HG03439 (cell line): ENCODE measurements at regions not wholly inside any gene's neighbourhood (a gene's known extent, or its start where the extent isn't known, plus 50 kb on each side); places are given as distances from the start of the nearest gene placed in this dataset.

Experiments
- ATAC-seq: cut with Tn5 transposase; IDR thresholded peaks from one replicate; pipeline ENCODE4 v1.9.1; 2021; ENCODE audit warnings: mild to moderate bottlenecking, moderate library complexity; ENCODE audit not compliant: unreplicated experiment

DNA sequence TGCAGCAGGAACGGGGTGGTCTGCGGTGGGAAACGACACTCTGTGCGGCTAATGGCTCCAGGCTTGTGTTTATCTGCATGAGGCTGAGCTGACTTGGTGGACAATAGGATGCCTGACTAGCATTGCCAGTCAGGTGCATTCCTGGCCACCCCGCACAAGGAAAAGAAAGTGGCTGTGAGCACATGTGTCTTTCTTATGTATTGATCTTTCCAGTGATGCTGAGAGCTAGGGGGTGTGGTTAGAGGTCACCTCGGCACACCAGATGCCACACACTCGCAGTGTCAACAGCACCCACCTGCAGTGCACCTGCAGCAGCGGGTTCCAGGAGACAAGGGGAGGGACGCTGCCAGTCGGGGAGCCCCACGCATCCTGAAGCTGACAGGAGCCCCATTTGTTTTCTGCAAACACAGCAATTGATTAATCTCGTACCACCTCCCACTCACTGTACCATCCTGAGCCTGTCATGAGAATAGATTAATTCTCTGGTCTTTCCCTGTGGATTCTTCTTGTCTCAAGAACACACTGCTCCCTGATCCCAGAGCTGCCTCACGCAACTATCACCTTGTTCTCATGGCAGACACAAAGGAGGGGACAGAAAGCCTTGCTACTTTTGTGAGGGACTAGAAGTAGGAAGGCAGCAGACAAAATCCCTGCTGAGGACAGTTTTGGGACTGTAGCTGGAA is 251.7 kb upstream of the WWC1 start:
- no peak for ATAC-seq

DNA sequence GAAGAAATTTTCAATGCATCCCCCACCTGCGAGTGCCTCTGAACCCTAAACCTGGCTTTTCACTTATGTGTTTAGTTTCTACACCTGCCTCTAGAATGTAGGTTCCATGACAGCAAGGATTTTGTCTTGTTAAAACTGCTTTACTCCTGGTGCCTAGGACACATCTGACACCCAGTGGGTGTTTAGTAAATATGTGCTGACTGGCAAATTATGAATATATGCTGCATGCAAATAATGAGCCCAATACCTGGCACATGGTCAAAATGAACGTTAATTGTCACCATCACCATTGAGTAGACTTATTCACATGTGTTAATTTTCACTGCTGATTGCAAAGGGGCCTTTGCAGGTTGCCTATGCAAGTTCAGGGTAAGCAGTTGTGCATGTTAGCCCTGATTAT is 249.9 kb upstream of the WWC1 start:
- no peak for ATAC-seq

DNA sequence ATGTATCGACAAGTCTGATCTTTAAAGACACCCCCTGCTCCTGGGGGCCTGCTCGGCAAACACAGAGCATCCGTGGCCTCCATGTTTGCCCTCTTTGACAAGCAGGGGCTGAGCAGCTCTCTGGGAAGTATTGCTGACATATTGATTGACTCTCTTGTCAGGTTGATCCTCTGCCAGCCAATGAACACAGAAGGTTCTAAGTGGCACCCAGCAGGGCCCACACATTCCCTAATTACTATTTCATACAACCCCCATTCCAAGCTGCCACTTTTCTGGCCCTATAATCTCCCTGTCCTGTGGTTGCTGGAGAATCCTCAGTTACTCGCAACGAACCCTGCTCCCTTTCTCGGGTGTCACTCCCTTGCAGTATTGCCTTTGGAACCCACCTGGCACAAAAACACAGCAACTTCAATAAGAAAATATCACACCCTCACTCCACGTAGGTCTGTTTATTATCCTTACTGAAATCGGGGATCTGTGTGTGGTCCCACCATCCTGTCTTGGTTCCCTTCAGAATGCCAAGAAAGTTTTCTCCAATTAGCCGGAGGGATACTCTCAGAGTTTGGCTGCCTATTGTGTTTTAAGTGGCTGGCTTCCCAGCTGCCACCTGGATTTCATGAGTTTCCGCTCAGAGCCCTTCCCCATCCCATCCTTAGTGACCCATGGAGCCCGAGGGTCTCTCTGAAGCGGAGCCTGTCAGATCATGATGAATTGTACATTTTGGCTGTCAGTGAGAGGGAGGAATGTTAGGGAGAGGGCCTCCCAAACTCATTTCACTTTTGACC is 249.0 kb upstream of the WWC1 start:
- ATAC-seq = no peak

DNA sequence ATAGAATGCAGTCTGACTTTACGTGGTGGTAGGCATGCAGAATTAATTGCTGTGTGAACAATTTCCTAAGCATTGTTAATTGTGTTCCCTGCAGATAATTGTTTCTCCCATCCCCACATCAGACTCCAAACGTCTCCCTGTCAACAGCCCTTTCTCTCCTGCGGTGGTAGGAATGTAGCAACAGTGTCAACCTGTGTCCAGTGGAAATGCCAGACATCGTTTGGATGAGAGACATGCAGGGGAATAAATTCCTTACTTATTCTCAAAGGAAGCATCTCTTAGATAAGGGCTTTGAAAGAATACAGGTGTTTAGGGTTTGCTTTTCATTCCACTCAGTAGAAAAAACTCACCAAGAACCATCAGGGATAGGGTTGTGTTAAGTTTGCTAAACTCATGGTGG is 245.3 kb upstream of the WWC1 start:
- ATAC-seq = no peak

DNA sequence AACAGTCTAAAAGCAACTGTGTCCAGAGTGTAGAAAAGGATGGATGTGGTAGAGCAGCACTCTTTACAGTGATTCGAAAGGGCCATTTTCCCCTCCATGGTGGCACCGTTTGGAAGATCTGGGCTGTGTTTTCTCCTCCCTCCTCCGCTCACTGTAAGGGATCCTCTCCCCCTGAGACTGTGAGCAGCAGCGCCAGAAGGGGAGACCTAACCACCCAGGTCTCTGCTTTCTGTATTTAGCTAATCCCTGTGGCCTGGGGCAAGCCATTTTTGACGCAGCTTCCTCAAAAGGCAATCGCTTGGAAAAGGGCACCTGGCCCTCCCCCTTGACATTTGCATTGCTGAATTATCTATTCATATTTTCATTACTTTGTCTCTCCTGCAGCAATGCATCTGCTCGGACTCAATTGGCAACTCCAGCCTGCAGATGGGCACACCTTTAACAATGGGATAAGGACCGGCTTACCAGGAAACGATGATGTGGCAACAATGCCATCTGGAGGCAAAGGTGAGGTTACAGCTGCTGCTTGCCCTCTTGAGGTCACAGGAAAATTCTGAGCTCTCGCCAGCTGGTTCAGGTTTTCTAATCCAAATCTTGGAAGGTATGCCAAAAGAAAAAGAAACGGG is 244.3 kb upstream of the WWC1 start:
- no peak for ATAC-seq

DNA sequence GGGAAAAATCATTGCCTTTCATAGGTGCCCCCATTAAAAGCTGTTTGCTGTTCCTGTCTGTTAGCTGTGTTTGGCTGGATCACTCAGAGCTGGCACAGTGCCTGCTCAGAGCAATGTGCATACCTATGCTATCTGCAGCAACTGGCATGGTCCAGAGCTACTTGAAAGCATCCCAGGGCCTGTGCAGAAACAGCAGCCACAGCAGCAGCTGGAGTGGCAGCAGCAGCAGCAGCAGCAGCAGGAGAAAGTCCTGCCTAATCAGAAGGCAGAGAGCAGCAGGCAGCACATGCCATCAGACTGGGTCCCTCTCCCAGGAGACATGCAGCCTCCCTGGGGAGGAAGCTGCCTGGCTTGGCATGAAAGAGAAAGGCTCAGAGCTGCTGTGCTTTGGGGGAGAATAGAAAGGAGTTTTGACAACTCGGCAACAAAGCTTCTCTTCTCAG is 243.8 kb upstream of the WWC1 start:
- ATAC-seq = no peak

DNA sequence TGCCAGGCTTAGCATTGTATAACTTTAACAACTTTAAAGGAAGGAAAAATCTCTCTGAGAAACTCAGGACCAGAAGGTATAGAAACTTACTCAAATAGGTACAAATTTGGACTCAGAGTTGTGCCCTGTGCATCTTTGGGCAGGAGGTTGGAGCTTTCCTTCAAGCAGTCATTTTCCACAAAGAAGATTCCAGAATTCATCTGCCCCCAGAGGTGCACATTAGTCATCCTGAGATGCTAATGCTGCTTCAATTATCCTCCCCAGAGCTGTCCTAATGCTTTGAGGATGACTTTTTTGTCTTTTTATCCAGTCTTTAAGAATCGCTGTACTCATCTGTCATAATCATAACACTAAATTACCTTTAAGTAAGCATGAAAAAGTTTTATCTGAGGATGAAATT is 243.0 kb upstream of the WWC1 start:
- ATAC-seq = no peak

DNA sequence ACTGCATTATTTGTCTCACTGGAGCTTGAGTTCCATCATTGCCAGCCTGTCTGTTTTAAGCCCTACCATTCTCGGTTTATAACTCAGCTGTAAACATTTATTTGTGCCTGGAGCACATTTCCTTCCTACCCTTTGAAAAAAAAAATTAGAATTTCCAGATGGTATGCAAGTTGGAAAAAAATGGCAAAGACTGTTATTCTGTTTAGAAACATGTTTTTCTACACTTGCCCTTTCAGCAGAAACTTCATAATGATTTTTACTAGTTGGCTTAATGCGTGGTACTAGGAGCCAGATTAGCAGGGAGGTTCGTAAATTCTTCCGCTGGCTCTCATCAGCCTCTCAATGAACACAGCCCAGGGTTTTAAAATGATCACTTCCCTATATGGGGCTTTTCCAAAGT is 238.8 kb upstream of the WWC1 start:
- ATAC-seq = no peak

DNA sequence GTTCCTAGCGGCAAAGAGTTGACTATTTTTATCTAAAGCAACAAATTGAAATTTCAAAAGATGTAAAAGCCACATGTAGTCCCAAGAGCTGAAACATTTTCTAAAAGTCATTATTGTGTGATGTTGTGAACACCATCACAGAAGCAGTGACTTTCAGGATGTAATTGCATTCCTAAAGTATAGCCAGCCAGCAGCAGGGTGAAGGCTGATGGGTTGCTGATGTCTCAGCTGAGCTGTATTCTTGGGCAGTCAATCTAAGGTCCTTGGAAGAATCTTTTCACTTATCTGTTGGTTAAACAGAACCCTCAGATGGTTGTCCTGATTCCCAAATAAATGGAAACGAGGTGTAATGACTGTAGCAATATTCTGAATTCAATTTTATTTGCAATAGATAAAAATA is 237.4 kb upstream of the WWC1 start:
- no peak for ATAC-seq

DNA sequence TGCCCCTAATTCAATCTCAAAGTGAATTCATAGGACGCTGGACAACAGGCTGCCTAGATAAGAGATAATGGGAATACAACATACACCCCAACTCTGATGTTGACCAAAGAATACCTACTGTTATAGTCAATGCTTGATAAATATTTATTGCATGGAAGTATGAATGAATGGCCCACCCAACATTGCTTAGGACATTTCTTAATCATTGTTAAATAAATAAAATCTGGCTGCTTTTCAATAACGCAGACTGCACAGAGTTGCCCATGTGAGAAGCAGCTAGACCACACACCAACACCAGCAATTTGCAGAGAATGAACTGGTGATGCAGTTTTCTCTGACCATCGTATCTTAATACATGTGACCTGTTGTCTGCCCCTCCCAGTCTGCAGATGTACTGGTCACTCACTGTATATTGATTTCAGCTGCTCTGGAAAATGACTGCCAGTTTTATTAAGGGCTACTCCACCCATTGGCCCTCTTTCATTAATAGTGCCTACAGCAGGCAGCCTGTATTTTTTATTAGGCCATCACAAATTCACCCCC is 236.2 kb upstream of the WWC1 start:
- ATAC-seq = no peak

DNA sequence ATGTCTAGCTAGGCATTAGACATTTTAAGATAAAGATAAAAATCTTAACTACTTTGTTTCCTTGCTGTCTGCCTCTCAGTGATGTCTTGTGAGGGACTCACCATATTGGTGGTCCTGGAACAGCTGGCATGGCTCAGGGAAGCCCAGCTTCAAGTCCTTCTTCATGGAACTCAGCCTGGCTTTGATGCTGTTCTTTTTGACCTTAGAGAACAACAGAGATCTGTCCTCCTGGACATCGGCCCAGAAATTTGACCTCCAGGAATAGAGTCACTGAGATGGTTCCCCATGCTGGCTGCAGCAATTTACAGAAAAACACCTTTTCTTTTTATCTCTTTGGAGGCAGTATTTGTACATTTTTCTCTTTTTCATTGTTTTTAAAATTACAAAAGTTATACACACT is 235.5 kb upstream of the WWC1 start:
- no peak for ATAC-seq

DNA sequence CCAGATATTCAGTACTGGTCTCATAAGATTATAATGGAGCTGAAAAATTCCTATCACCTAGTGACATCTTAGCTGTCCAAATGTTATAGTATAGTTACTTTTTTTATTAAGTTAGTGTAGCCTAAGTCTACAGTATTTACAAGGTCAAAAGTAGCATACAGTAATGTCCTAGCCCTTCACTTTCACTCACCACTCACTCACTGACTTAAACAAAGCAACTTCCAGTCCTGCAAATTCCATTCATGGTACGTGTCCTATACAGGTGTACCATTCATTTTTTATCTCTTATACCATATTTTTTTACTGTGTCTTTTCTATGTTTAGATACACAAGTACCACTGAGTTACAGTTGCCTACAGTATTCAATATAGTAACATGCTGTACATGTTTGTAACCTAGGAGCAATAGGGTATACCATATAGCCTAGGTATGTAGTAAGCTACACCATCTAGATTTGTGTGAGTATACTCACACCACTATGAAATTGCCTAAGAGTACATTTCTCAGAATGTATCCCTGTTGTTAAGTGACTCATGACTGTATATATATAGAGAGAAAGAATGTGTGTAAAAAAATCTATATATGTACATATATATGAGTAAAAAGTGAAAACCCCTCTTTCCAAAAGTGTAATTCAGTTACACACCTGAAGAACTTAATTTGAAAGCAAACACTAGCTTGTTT is 234.8 kb upstream of the WWC1 start:
- ATAC-seq = no peak

DNA sequence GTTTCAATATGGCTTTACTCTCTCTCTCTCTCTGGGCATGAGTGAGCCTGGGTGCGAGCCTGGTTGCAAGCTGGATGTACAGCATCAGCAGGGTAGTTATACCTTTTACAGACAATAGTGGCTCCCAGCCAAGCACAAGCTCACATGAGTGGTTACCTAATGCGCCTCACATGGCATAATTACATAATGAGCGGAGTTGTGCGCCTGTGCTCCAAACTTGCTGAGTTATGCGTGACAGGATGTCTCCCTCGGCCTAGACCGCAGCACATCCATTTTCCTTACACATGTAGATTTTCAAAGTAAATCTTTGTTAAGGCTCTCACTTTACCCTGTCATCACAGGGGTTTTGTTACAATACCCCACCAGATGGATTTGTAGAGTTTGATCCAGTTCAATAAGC is 233.5 kb upstream of the WWC1 start:
- no peak for ATAC-seq

DNA sequence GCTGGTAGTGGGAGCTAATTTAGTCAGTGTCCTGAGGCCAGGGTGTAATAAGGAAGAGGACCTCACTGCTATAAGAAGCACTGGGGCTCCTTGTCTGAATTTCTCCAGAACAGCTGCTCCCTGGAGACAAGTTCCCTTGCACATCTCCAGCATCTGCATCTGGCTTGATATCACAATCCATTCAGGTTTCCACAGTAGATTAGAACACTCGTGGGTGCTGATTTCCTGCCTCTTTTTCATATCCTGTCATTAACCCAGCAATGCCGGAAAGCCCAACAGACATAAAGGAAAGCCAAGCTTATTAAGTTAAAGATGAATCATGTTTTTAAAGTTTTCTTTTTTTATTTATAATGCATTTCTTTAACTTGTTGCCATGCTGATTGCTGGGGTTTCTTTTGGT is 232.3 kb upstream of the WWC1 start:
- no peak for ATAC-seq

DNA sequence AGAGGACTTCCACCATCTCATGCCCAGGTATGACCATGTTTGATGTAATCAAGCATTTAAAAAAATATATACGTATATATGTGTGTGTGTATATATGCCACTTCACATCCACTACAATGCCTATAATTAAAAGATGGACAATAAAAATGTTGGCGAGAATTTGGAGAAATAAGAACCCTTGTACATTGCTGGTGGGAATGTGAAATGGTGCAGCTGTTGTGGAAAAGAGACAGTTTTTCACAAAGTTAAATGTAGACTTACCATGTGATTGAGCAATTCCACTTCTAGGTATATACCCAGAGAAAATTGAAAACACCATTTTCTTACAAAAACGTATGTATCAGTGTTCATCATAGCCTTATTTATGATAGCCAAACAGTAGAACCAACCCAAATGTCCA is 229.2 kb upstream of the WWC1 start:
- no peak for ATAC-seq

DNA sequence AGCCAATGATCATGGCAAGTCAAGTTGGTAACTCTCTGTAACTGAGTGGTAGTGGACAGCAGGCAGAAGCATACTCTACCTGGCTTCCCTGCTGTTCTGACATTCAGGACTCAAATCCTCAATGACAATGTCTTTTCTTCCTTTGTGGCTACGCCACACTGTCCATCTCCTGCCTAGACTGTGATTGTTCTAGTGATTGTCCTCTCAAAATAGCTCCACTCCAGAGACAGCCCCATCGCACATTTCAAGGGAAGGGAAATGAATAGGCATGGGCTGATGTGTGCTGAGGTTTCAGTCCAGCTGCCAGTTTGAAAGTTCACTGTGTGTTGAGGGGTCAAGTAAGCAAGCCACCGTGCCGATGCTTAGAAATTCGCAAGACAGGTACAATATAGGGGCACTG is 227.0 kb upstream of the WWC1 start:
- no peak for ATAC-seq

DNA sequence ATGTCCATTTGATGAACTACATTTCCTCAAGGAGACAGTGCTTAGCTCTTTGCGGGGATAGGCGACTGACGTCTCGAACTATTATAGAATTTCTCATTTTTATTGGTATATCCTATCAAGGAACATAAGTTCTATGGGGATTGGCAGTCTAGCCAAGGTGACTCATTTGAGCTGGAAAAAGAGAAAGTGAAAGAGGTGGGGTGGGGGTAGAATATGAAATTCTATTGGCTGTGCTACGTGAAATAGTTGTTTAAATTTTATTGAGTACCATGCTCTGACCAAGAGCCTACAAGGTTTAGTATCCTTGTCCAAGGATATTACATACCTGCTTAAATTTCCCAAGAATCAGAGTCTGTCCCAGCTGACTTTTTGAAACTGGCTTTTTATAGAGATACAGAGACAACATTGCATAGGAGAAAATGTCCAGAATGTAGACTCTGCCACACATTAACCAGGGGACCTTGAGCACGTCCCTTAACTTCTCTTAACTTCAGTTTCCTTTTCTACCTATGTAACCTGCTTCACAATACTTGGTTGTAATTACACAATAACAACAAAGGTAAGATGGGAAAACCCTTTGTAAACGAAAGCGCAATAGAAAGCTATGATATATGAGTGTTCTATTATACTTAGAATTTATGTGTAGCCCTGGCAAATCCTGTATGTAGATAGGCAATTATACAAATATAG is 226.4 kb upstream of the WWC1 start:
- ATAC-seq = no peak

DNA sequence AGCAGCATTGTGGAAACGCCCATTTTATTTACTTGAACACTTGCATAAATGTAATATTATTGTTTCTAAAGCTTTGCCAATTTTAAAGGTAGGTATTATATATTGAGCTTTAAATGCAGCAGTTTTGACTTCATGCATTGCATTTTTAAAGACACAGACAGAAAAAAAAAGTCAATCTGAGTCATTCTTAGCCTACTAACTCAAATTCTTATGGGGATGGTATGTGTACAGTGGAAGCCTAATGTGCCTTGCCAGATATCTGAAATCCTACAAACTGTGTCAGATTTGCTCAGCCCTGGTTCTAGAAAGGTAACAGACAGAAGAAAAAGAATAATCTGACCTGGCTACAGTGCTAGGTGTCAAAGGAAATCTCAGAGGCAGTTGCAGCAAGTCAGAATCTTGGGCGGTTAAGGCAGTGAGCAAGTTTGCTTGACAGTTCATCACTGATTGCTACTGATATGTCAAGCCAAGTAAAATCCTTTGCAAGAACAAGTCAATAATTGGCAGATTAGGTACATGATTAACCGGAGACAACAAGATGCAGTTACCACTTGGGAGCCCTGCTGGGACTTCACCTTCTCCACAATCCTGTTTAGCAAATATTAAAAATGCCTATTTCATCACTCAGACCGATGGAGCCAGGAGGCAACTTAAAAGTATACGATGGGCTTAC is 224.8 kb upstream of the WWC1 start:
- ATAC-seq = no peak

DNA sequence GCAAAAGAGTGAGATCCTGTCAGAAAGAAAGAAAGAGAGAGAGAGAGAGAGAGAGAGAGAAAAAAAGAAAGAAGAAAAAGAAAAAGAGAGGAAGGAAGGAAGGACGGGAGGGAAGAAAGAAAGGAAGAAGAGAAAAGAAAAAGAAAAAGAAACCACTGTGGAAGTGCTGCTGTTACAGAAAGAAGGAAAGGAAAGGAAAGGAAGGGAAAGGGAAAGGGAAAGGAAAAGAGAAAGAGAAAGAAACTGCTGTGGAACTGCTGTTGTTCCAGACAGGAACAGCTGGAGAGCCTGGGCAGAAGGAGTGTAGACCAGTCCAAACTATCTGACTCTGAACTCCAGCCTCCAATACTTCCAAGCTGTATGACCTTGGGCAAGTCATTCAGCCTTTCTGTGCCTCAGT is 220.7 kb upstream of the WWC1 start:
- ATAC-seq = no peak

DNA sequence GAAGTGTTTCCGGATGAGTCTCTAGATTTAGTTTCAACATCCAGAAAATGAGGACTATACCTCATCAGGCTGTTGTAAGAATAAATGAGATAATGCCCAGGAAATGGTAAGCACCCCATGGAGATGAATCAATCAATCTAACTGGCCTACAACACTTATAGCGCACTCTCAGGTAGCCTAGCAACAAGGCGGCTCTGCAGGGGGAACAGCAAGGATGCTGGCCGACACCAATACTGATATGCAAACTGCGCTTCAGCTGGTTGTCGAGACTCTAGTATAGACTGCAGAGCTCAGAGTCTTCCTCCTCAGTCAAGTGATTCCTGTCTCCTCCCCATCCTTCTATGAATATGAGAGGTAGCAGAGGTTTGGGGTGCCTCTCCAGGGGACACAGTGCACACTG is 218.8 kb upstream of the WWC1 start:
- ATAC-seq = no peak
